B cell (primary cell): ENCODE measurements at regions not wholly inside any gene's neighbourhood (a gene's known extent, or its start where the extent isn't known, plus 50 kb on each side); places are given as distances from the start of the nearest gene placed in this dataset.

ENCODE experiments used
- ATAC-seq: fragments of 200-7000 bp; cut with Tn5 transposase; one replicate; pipeline ENCODE4 v1.10.0; 2021; ENCODE audit warnings: low read depth, mild to moderate bottlenecking, moderate number of reproducible peaks, moderate library complexity
- CTCF ChIA-PET: fragments of 350-600 bp; sonication (Branson Sonifier 250); formaldehyde crosslinking; loops from one replicate; lab custom pipeline; 2021; ENCODE audit warnings: antibody characterized with exemption, inconsistent platforms; lab: Charles Lee
- POLR2A ChIA-PET: fragments of 350-600 bp; sonication (Branson Sonifier 250); formaldehyde crosslinking; loops from one replicate; lab custom pipeline; 2021; ENCODE audit warnings: antibody characterized with exemption; lab: Charles Lee
- DNase-seq: peaks from one replicate; pipeline ENCODE4 v3.0.0; 2013
- H2AFZ ChIP-seq: 2 replicates; pipeline ENCODE4 v1.6.1; 2012; ENCODE audit warnings: mild to moderate bottlenecking, low read depth, low read length; ENCODE audit not compliant: insufficient read depth, poor library complexity, severe bottlenecking
- H3K27ac ChIP-seq, 2 donors: 1 replicate in 1 of 2; 2 replicates in 1 of 2; pipeline ENCODE4 v1.5.1; 2012 to 2013; ENCODE audit warnings: low read length in 2 of 2, mild to moderate bottlenecking in 2 of 2, moderate library complexity in 1 of 2
- H3K27me3 ChIP-seq, 4 experiments: fragments of 200-600 bp in 1 of 4; sonication (generic) in 1 of 4; replicated peaks in 1 of 4; 1 replicate in 2 of 4; 2 replicates in 2 of 4; pipeline versions ENCODE4 v1.6.1 to v1.7.0; 2013 to 2016; ENCODE audit warnings: low read length in 3 of 4, mild to moderate bottlenecking in 2 of 4, mixed read lengths in 1 of 4, moderate library complexity in 1 of 4; ENCODE audit not compliant: insufficient read depth in 4 of 4, control insufficient read depth in 3 of 4; ENCODE audit errors: control extremely low read depth in 1 of 4
- H3K36me3 ChIP-seq, 2 experiments: replicated peaks in 1 of 2; 1 replicate in 1 of 2; 2 replicates in 1 of 2; pipeline versions ENCODE4 v1.6.1 to v1.7.1; 2013; ENCODE audit warnings: low read length in 1 of 2; ENCODE audit not compliant: insufficient read depth in 2 of 2, control insufficient read depth in 1 of 2; ENCODE audit errors: control extremely low read depth in 1 of 2, extremely low read depth in 1 of 2
- H3K4me1 ChIP-seq, 2 donors: fragments of 200-600 bp in 1 of 2; sonication (generic) in 1 of 2; 1 replicate in 1 of 2; 2 replicates in 1 of 2; pipeline versions ENCODE4 v1.5.1 to v1.6.1; 2013 to 2017; ENCODE audit warnings: low read length in 2 of 2; ENCODE audit not compliant: control insufficient read depth in 2 of 2, insufficient read depth in 2 of 2
- H3K4me2 ChIP-seq: replicated peaks from 2 replicates; pipeline ENCODE3; 2012; ENCODE audit warnings: mild to moderate bottlenecking, low read depth, low read length; ENCODE audit not compliant: poor library complexity, severe bottlenecking
- H3K4me3 ChIP-seq, 5 experiments: fragments of 200-600 bp in 1 of 5; sonication (generic) in 1 of 5; 1 replicate in 3 of 5; 2 replicates in 2 of 5; pipeline versions ENCODE4 v1.5.1 to v1.7.0; 2011 to 2016; ENCODE audit warnings: low read length in 4 of 5, mild to moderate bottlenecking in 4 of 5, low read depth in 2 of 5, control low read depth in 1 of 5, moderate library complexity in 1 of 5; ENCODE audit not compliant: insufficient read depth in 1 of 5; ENCODE audit errors: control extremely low read depth in 1 of 5, extremely low read depth in 1 of 5
- H3K79me2 ChIP-seq: fragments of 200-600 bp; sonication (generic); one replicate; pipeline ENCODE4 v1.6.0; 2016; ENCODE audit warnings: low read length; ENCODE audit not compliant: control insufficient read depth, insufficient read depth
- H3K9ac ChIP-seq: fragments of 200-600 bp; sonication (generic); 2 replicates; pipeline ENCODE4 v1.6.1; 2017; ENCODE audit warnings: mild to moderate bottlenecking, low read length, moderate library complexity
- H3K9me3 ChIP-seq, 3 donors: one replicate each; pipeline versions ENCODE4 v1.6.1 to v1.7.1; 2013; ENCODE audit warnings: low read length in 2 of 3; ENCODE audit not compliant: control insufficient read depth in 2 of 3, insufficient read depth in 1 of 3; ENCODE audit errors: control extremely low read depth in 1 of 3
- H4K20me1 ChIP-seq: 2 replicates; pipeline ENCODE4 v1.6.0; 2012; ENCODE audit warnings: mild to moderate bottlenecking, low read length; ENCODE audit not compliant: insufficient read depth, control insufficient read depth, poor library complexity, severe bottlenecking
- H3K27ac Mint-ChIP-seq: one replicate; pipeline ENCODE4 v1.8.0; 2021; ENCODE audit warnings: mixed read lengths
- H3K27me3 Mint-ChIP-seq: one replicate; pipeline ENCODE4 v1.8.0; 2021; ENCODE audit warnings: mixed read lengths
- H3K4me1 Mint-ChIP-seq: one replicate; pipeline ENCODE4 v1.8.0; 2021; ENCODE audit warnings: mixed read lengths
- H3K4me3 Mint-ChIP-seq: one replicate; pipeline ENCODE4 v1.8.0; 2021; ENCODE audit warnings: mixed read lengths
- H3K9me3 Mint-ChIP-seq: one replicate; pipeline ENCODE4 v1.8.0; 2022; ENCODE audit warnings: mixed read lengths; ENCODE audit not compliant: insufficient read depth
- EZH2 ChIP-seq: IDR thresholded peaks from 2 replicates; pipeline ENCODE4 v1.6.1; 2012; ENCODE audit warnings: borderline replicate concordance, low read depth, mild to moderate bottlenecking, moderate library complexity, low read length; ENCODE audit not compliant: insufficient read depth, poor library complexity, severe bottlenecking
- WGBS: methylation state at CpG from one replicate; pipeline ENCODE4 v1.1.5; 2013; ENCODE audit warnings: missing lambda C conversion rate; ENCODE audit not compliant: insufficient coverage; 5-methylcytosine and 5-hydroxymethylcytosine counted together
- intact Hi-C: fragments of 100-400 bp; cut with micrococcal nuclease; formaldehyde crosslinking; loops from one replicate; pipeline ENCODE4 v1.10.0; 2022
- TF ChIP-seq, protein P1 (sequence below): fragments of 200-600 bp; IDR thresholded peaks from one replicate; pipeline ENCODE4 v1.8.0; 2022; ENCODE audit warnings: antibody characterized with exemption, mild to moderate bottlenecking

DNA sequence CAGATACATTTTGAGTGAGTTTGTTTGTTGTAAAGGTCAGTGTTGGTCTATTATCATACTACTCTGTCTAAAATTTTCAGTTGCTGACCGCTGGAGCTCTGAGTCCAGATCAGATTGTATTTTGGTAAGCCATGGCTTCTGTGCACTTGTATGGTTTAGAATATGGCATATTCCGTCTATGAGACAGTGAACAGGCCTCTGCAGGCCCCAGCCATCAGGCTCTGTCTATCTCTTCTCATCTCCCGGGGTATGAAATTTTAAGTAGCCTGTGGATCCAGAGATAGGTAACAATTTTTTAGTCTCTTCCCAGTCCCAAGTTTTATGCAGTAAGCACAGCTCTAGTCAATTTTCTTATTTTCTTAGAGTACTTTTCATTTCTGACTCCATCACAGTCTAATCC is 1929.1 kb upstream of the SEL1L start:
- Mint-ChIP-seq H3K27me3 (no peaks in the 10 kb centered on the region), H3K4me3 (no peak overlapping the region), H3K4me1 (no peaks in the 10 kb centered on the region), H3K27ac (no peak overlapping the region), H3K9me3 (peaks cover 9% of the 10 kb centered on the region)
- WGBS: no CpG with 5 or more reads among the region's 3 CpGs
- TF ChIP-seq, protein P1, sequence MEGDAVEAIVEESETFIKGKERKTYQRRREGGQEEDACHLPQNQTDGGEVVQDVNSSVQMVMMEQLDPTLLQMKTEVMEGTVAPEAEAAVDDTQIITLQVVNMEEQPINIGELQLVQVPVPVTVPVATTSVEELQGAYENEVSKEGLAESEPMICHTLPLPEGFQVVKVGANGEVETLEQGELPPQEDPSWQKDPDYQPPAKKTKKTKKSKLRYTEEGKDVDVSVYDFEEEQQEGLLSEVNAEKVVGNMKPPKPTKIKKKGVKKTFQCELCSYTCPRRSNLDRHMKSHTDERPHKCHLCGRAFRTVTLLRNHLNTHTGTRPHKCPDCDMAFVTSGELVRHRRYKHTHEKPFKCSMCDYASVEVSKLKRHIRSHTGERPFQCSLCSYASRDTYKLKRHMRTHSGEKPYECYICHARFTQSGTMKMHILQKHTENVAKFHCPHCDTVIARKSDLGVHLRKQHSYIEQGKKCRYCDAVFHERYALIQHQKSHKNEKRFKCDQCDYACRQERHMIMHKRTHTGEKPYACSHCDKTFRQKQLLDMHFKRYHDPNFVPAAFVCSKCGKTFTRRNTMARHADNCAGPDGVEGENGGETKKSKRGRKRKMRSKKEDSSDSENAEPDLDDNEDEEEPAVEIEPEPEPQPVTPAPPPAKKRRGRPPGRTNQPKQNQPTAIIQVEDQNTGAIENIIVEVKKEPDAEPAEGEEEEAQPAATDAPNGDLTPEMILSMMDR: no peak
- TF ChIP-seq EZH2: no peak
- intact Hi-C loops: no loop called here
- H3K9me3 ChIP-seq: peaks cover 0 to 8% (median 7%) of the 10 kb centered on the region in 3 donors
- no peaks in the 10 kb centered on the region for H3K36me3 ChIP-seq
- H3K9ac ChIP-seq: no peak overlapping the region
- ATAC-seq (no peak), DNase-seq (no peak)
- no peak overlapping the region for H2AFZ ChIP-seq
- H3K4me1 ChIP-seq: no peaks in the 10 kb centered on the region
- no peaks in the 10 kb centered on the region for H3K79me2 ChIP-seq
- H4K20me1 ChIP-seq: no peaks in the 10 kb centered on the region
- ChIA-PET POLR2A (no interaction called here), CTCF (interaction anchor here (0.6 to 0.9 kb wide), 2 partner anchors 9 to 17 kb away, joined by 3 read pairs; no protein-coding TSS in a partner anchor)
- no peak overlapping the region for H3K27ac ChIP-seq
- H3K4me3 ChIP-seq: no peak overlapping the region
- H3K4me2 ChIP-seq: no peak overlapping the region
- H3K27me3 ChIP-seq: no peaks in the 10 kb centered on the region

DNA sequence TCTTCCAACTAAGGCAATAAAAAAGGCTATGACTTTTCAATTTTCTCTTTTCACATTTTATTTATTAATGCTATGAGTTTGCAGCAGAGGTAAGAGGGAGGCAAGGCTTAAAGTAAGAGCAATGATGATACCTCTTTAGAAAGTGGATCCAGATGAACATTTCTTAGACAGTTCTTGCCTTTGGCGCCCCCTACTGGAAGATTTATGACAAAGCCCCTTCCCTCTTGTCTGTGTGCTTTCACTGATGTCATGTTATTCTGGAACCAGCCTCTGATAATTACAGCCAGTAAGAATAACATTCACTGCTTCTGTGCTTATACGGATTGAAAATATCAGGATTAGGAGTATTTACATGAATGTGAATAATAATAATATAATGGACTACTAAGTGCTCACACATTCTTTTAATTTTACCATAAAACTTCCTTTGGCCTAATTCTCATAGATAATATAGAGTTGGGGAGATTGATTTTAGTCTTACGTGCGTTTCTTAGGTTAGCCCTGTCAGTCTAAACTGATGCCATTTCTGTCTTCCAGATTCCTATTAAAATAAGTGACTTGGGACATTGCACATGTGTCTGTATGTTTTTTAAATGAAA is 1929.9 kb upstream of the SEL1L start:
- H3K4me1 Mint-ChIP-seq: no peaks in the 10 kb centered on the region
- WGBS: 20% methylated on average over 1 of the region's 4 CpGs
- ChIA-PET POLR2A (no interaction called here), CTCF (no interaction called here)
- DNase-seq (no peak), ATAC-seq (no peak)
- Histone ChIP-seq H3K4me1 (no peaks in the 10 kb centered on the region), H3K79me2 (no peaks in the 10 kb centered on the region), H3K9ac (no peak overlapping the region), H3K4me2 (no peak overlapping the region), H2AFZ (no peak overlapping the region), H3K4me3 (no peak overlapping the region), H4K20me1 (no peaks in the 10 kb centered on the region), H3K36me3 (no peaks in the 10 kb centered on the region), H3K27ac (no peak overlapping the region), H3K9me3 (peaks cover 0 to 7% (median 7%) of the 10 kb centered on the region in 3 donors), H3K27me3 (no peaks in the 10 kb centered on the region)
- no peak overlapping the region for H3K27ac Mint-ChIP-seq
- peaks cover 6% of the 10 kb centered on the region for H3K9me3 Mint-ChIP-seq
- intact Hi-C loops: no loop called here
- no peaks in the 10 kb centered on the region for H3K27me3 Mint-ChIP-seq
- TF ChIP-seq EZH2: no peak
- TF ChIP-seq, protein P1: peak; percentile 19
- no peak overlapping the region for H3K4me3 Mint-ChIP-seq
